ENCODE measurements at regions not wholly inside any gene's neighbourhood (a gene's known extent, or its start where the extent isn't known, plus 50 kb on each side); places are given as distances from the start of the nearest gene placed in this dataset.

GRCh38 chr2:14761118-14761517 lies 128.6 kb downstream of the LRATD1 start:
- TF ChIP-seq POLR2A (IDR thresholded peaks at IDR 0.05) (no peak), CTCF (IDR thresholded peaks at IDR 0.05) (no peak)
